ENCODE measurements at regions not wholly inside any gene's neighbourhood (a gene's known extent, or its start where the extent isn't known, plus 50 kb on each side); places are given as distances from the start of the nearest gene placed in this dataset.

GRCh38 chr2:41723526-41723925 lies 324.3 kb upstream of the PKDCC start:
- peak overlapping the region; percentile 71; the same call in 1 of the 2 replicates for H3K27ac Mint-ChIP-seq
- no peaks in the 10 kb centered on the region; the same call in 1 of the 2 replicates for H3K27me3 Mint-ChIP-seq (ENCODE audit: insufficient read depth)
- peaks cover 57% of the 10 kb centered on the region for H3K4me1 Mint-ChIP-seq (ENCODE audit: low read depth)
- no peaks in the 10 kb centered on the region for H3K36me3 Mint-ChIP-seq (ENCODE audit: low read depth)
- no peak overlapping the region for H3K4me3 Mint-ChIP-seq
- H3K9me3 Mint-ChIP-seq: no peaks in the 10 kb centered on the region
- no peak for DNase-seq
- no peak for TF ChIP-seq CTCF (IDR thresholded peaks at IDR 0.05)

GRCh38 chr2:41724465-41724864 lies 323.4 kb upstream of the PKDCC start:
- Mint-ChIP-seq H3K27me3 (ENCODE audit: insufficient read depth) (no peaks in the 10 kb centered on the region; the same call in 1 of the 2 replicates), H3K4me3 (no peak overlapping the region), H3K36me3 (ENCODE audit: low read depth) (no peaks in the 10 kb centered on the region), H3K9me3 (no peaks in the 10 kb centered on the region), H3K27ac (no peak overlapping the region), H3K4me1 (ENCODE audit: low read depth) (peaks cover 56% of the 10 kb centered on the region)
- no peak for TF ChIP-seq CTCF (IDR thresholded peaks at IDR 0.05)
- DNase-seq: no peak

GRCh38 chr2:41725901-41726300 lies 321.9 kb upstream of the PKDCC start:
- TF ChIP-seq CTCF (IDR thresholded peaks at IDR 0.05): no peak
- no peak overlapping the region for H3K27ac Mint-ChIP-seq
- H3K27me3 Mint-ChIP-seq (ENCODE audit: insufficient read depth): no peaks in the 10 kb centered on the region; the same call in 1 of the 2 replicates
- peaks cover 45% of the 10 kb centered on the region for H3K4me1 Mint-ChIP-seq (ENCODE audit: low read depth)
- no peaks in the 10 kb centered on the region for H3K36me3 Mint-ChIP-seq (ENCODE audit: low read depth)
- no peak for DNase-seq
- no peaks in the 10 kb centered on the region for H3K9me3 Mint-ChIP-seq
- H3K4me3 Mint-ChIP-seq: no peak overlapping the region

- no peak for TF ChIP-seq CTCF (IDR thresholded peaks at IDR 0.05)
- H3K4me3 Mint-ChIP-seq: no peak overlapping the region
- H3K27me3 Mint-ChIP-seq (ENCODE audit: insufficient read depth): no peaks in the 10 kb centered on the region
- peak overlapping the region; percentile 7; the same call in 1 of the 2 replicates for H3K27ac Mint-ChIP-seq
- no peaks in the 10 kb centered on the region for H3K36me3 Mint-ChIP-seq (ENCODE audit: low read depth)
- peaks cover 41% of the 10 kb centered on the region for H3K4me1 Mint-ChIP-seq (ENCODE audit: low read depth)
- no peaks in the 10 kb centered on the region for H3K9me3 Mint-ChIP-seq
- DNase-seq: no peak
Observed at GRCh38 chr2:41726364-41726763, 321.5 kb upstream of the PKDCC start.

- Mint-ChIP-seq H3K4me1 (ENCODE audit: low read depth) (peaks cover 33% of the 10 kb centered on the region), H3K4me3 (no peak overlapping the region), H3K27me3 (ENCODE audit: insufficient read depth) (no peaks in the 10 kb centered on the region), H3K9me3 (no peaks in the 10 kb centered on the region), H3K27ac (no peak overlapping the region), H3K36me3 (ENCODE audit: low read depth) (no peaks in the 10 kb centered on the region)
- DNase-seq: no peak
- TF ChIP-seq CTCF (IDR thresholded peaks at IDR 0.05): no peak
Observed at GRCh38 chr2:41727152-41727551, 320.7 kb upstream of the PKDCC start.

- no peak for DNase-seq
- H3K4me3 Mint-ChIP-seq: no peak overlapping the region
- no peaks in the 10 kb centered on the region for H3K27me3 Mint-ChIP-seq (ENCODE audit: insufficient read depth)
- no peaks in the 10 kb centered on the region for H3K9me3 Mint-ChIP-seq
- peaks cover 27% of the 10 kb centered on the region for H3K4me1 Mint-ChIP-seq (ENCODE audit: low read depth)
- no peak for TF ChIP-seq CTCF (IDR thresholded peaks at IDR 0.05)
- H3K36me3 Mint-ChIP-seq (ENCODE audit: low read depth): no peaks in the 10 kb centered on the region
- no peak overlapping the region for H3K27ac Mint-ChIP-seq
Observed at GRCh38 chr2:41727711-41728110, 320.1 kb upstream of the PKDCC start.

Measured in HFFc6 (cell line).